ENCODE measurements at regions not wholly inside any gene's neighbourhood (a gene's known extent, or its start where the extent isn't known, plus 50 kb on each side); places are given as distances from the start of the nearest gene placed in this dataset.

GRCh38 chr11:104275992-104276391, 112.0 kb upstream of the PDGFD start:
- DNase-seq (ENCODE audit: low read depth in 1 of 2, low spot score in 2 of 2) (no peak), FAIRE-seq (no peak)
- Histone ChIP-seq H2AK5ac (ENCODE audit: low read depth, low read length) (no peak overlapping the region), H3K4ac (replicated peaks; ENCODE audit: insufficient read length, low read depth, low read length) (no peak overlapping the region), H3K79me2 (ENCODE audit: control insufficient read depth in 1 of 2, insufficient read depth in 2 of 2, low read length in 2 of 2) (no peaks in the 10 kb centered on the region), H3K27ac (ENCODE audit: low read depth, low read length) (no peak overlapping the region), H2BK20ac (ENCODE audit: low read length) (no peak overlapping the region), H3K14ac (ENCODE audit: insufficient read length) (no peak overlapping the region), H3K18ac (ENCODE audit: extremely low read depth, low read length) (no peak overlapping the region), H3K23me2 (ENCODE audit: low read depth, low read length) (no peaks in the 10 kb centered on the region), H3K4me1 (replicated peaks in 1 of 4; ENCODE audit: control insufficient read depth in 3 of 4, insufficient read depth in 4 of 4, low read length in 3 of 4) (peaks cover 0 to 2% (median 0%) of the 10 kb centered on the region in 4 experiments; a peak in 1 of 7 replicates), H3K36me3 (ENCODE audit: control insufficient read depth in 2 of 4, insufficient read depth in 4 of 4, low read length in 3 of 4) (no peaks in the 10 kb centered on the region), H4K5ac (ENCODE audit: insufficient read length, low read depth, low read length) (no peak overlapping the region), H2BK5ac (ENCODE audit: low read depth, low read length) (no peak overlapping the region), H2BK12ac (ENCODE audit: low read depth, low read length) (no peak overlapping the region), H3K56ac (replicated peaks; ENCODE audit: insufficient read length, low read depth, low read length) (no peak overlapping the region), H3K9ac (replicated peaks in 1 of 4; ENCODE audit: extremely low read depth in 1 of 4, low read depth in 3 of 4, low read length in 3 of 4) (no peak overlapping the region), H2BK15ac (ENCODE audit: low read length) (no peak overlapping the region), H3K4me2 (ENCODE audit: insufficient read depth in 1 of 2, low read depth in 2 of 2, low read length in 2 of 2) (no peak overlapping the region), H4K20me1 (replicated peaks in 1 of 2; ENCODE audit: control insufficient read depth in 1 of 2, insufficient read depth in 2 of 2, low read length in 2 of 2) (no peaks in the 10 kb centered on the region), H4K91ac (replicated peaks; ENCODE audit: insufficient read length, low read length) (no peak overlapping the region), H2AFZ (ENCODE audit: low read length) (peak overlapping the region; percentile 92; the same call in 1 of the 2 replicates), H3K9me3 (ENCODE audit: insufficient read depth in 2 of 2, low read depth in 1 of 2, low read length in 1 of 2) (no peaks in the 10 kb centered on the region), H3K79me1 (ENCODE audit: low read depth, low read length) (no peaks in the 10 kb centered on the region), H3K4me3 (ENCODE audit: extremely low read depth in 1 of 4, insufficient read depth in 2 of 4, low read depth in 3 of 4, low read length in 4 of 4) (no peak overlapping the region), H3K23ac (ENCODE audit: insufficient read length) (no peak overlapping the region), H3K27me3 (replicated peaks in 1 of 4; ENCODE audit: control insufficient read depth in 3 of 4, extremely low read depth in 1 of 4, insufficient read depth in 3 of 4, low read length in 3 of 4) (no peaks in the 10 kb centered on the region), H2BK120ac (replicated peaks; ENCODE audit: low read depth, low read length) (no peak overlapping the region), H4K8ac (ENCODE audit: extremely low read depth, insufficient read depth, low read length) (no peak overlapping the region)
- ChIA-PET CTCF (ENCODE audit: partially characterized antibody) (interaction anchor here (0.8 to 1.3 kb wide), 2 partner anchors 162 to 288 kb away, joined by 3 read pairs; no protein-coding TSS in a partner anchor), POLR2A (ENCODE audit: partially characterized antibody) (no interaction called here)
- 83% methylated on average over 2 of the region's 2 CpGs; no CpG with 5 or more reads in 1 of the 2 experiments for WGBS, 2 experiments (ENCODE audit: extremely low coverage in 1 of 2, insufficient coverage in 1 of 2, insufficient read length in 1 of 2, insufficient replicate concordance in 2 of 2, low coverage in 1 of 2, low lambda C conversion rate in 2 of 2, missing lambda C conversion rate in 1 of 2)
- TF ChIP-seq POLR2A (IDR thresholded peaks at IDR 0.05; ENCODE audit: control extremely low read depth in 1 of 2, low read depth in 2 of 2, low read length in 2 of 2) (no peak), CEBPB (IDR thresholded peaks at IDR 0.05; ENCODE audit: low read depth, low read length) (peak; percentile 93)

All from H1 (cell line).